ENCODE measurements at regions not wholly inside any gene's neighbourhood (a gene's known extent, or its start where the extent isn't known, plus 50 kb on each side); places are given as distances from the start of the nearest gene placed in this dataset.
"Not testable (repeated sequence)": the region's sequence is repeated elsewhere in the genome, so short reads cannot be mapped to it uniquely, and the experiment has no call there.

GRCh38 chr6:135600931-135601330, 103.4 kb upstream of the AHI1 start:
- no peak for DNase-seq (ENCODE audit: low read depth in 6 of 9, low spot score in 9 of 9)
- H3K4me1 ChIP-seq (ENCODE audit: control insufficient read depth in 2 of 2, insufficient read depth in 2 of 2, low read length in 2 of 2), result no peaks in the 10 kb centered on the region
- H3K27ac ChIP-seq (ENCODE audit: low read depth in 1 of 2, low read length in 1 of 2), result no peak overlapping the region
- no peaks in the 10 kb centered on the region for H3K36me3 ChIP-seq (ENCODE audit: control insufficient read depth in 2 of 2, insufficient read depth in 2 of 2, low read length in 1 of 2)
- no peaks in the 10 kb centered on the region for H3K9me3 ChIP-seq (ENCODE audit: control insufficient read depth in 2 of 2, insufficient read depth in 1 of 2, low read length in 1 of 2)
- WGBS, result 96% methylated on average over 4 of the region's 4 CpGs
- no peaks in the 10 kb centered on the region for H3K27me3 ChIP-seq (ENCODE audit: control insufficient read depth in 2 of 2, insufficient read depth in 1 of 2, low read length in 1 of 2)
- no peak overlapping the region for H3K4me3 ChIP-seq (ENCODE audit: low read length in 2 of 2)

GRCh38 chr6:135601857-135602256, 104.3 kb upstream of the AHI1 start:
- H3K27ac ChIP-seq (ENCODE audit: low read depth in 1 of 2, low read length in 1 of 2), result no peak overlapping the region
- no peak overlapping the region for H3K4me3 ChIP-seq (ENCODE audit: low read length in 2 of 2)
- no peak for DNase-seq (ENCODE audit: low read depth in 6 of 9, low spot score in 9 of 9)
- H3K27me3 ChIP-seq (ENCODE audit: control insufficient read depth in 2 of 2, insufficient read depth in 1 of 2, low read length in 1 of 2), result no peaks in the 10 kb centered on the region
- H3K4me1 ChIP-seq (ENCODE audit: control insufficient read depth in 2 of 2, insufficient read depth in 2 of 2, low read length in 2 of 2), result no peaks in the 10 kb centered on the region
- no peaks in the 10 kb centered on the region for H3K9me3 ChIP-seq (ENCODE audit: control insufficient read depth in 2 of 2, insufficient read depth in 1 of 2, low read length in 1 of 2)
- no peaks in the 10 kb centered on the region for H3K36me3 ChIP-seq (ENCODE audit: control insufficient read depth in 2 of 2, insufficient read depth in 2 of 2, low read length in 1 of 2)

DNA sequence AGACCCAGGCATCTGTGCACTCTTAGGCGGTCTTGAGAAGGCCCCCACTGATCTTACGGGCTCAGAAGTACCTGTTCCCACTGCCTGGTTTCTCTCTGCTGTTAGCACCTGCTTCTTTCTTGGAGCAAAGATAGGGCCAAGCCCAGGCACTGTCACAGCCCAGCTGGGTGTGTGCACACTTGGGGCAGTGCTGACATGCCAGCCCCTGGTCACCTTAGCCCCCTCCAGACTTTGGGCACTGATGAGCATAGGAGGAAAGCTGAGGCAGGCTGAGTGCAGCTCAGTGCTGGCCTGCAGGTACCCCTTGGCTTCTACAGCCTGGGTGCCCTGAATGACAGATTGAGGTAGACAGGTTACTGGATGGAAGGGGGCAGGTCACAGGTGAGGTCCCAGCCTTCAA, 105.7 kb upstream of the AHI1 start:
- Histone ChIP-seq H3K9me3 (ENCODE audit: control insufficient read depth in 2 of 2, insufficient read depth in 1 of 2, low read length in 1 of 2) (no peaks in the 10 kb centered on the region), H3K27me3 (ENCODE audit: control insufficient read depth in 2 of 2, insufficient read depth in 1 of 2, low read length in 1 of 2) (no peaks in the 10 kb centered on the region), H3K4me3 (ENCODE audit: low read length in 2 of 2) (no peak overlapping the region), H3K27ac (ENCODE audit: low read depth in 1 of 2, low read length in 1 of 2) (no peak overlapping the region), H3K4me1 (ENCODE audit: control insufficient read depth in 2 of 2, insufficient read depth in 2 of 2, low read length in 2 of 2) (no peaks in the 10 kb centered on the region), H3K36me3 (ENCODE audit: control insufficient read depth in 2 of 2, insufficient read depth in 2 of 2, low read length in 1 of 2) (no peaks in the 10 kb centered on the region)
- WGBS, result 96% methylated on average over 2 of the region's 2 CpGs
- no peak for DNase-seq (ENCODE audit: low read depth in 6 of 9, low spot score in 9 of 9)

- H3K27ac ChIP-seq (ENCODE audit: low read depth in 1 of 2, low read length in 1 of 2), result no peak overlapping the region
- no peak overlapping the region for H3K4me3 ChIP-seq (ENCODE audit: low read length in 2 of 2)
- H3K27me3 ChIP-seq (ENCODE audit: control insufficient read depth in 2 of 2, insufficient read depth in 1 of 2, low read length in 1 of 2), result no peaks in the 10 kb centered on the region
- H3K4me1 ChIP-seq (ENCODE audit: control insufficient read depth in 2 of 2, insufficient read depth in 2 of 2, low read length in 2 of 2), result no peaks in the 10 kb centered on the region
- H3K9me3 ChIP-seq (ENCODE audit: control insufficient read depth in 2 of 2, insufficient read depth in 1 of 2, low read length in 1 of 2), result no peaks in the 10 kb centered on the region
- no peak for DNase-seq (ENCODE audit: low read depth in 6 of 9, low spot score in 9 of 9)
- no peaks in the 10 kb centered on the region for H3K36me3 ChIP-seq (ENCODE audit: control insufficient read depth in 2 of 2, insufficient read depth in 2 of 2, low read length in 1 of 2)
- WGBS, result 95% methylated on average over 10 of the region's 10 CpGs
Observed at GRCh38 chr6:135604035-135604860, 106.7 kb upstream of the AHI1 start.

- no peaks in the 10 kb centered on the region for H3K9me3 ChIP-seq (ENCODE audit: control insufficient read depth in 2 of 2, insufficient read depth in 1 of 2, low read length in 1 of 2)
- no peak overlapping the region for H3K27ac ChIP-seq (ENCODE audit: low read depth in 1 of 2, low read length in 1 of 2)
- no peaks in the 10 kb centered on the region for H3K36me3 ChIP-seq (ENCODE audit: control insufficient read depth in 2 of 2, insufficient read depth in 2 of 2, low read length in 1 of 2)
- no peaks in the 10 kb centered on the region for H3K4me1 ChIP-seq (ENCODE audit: control insufficient read depth in 2 of 2, insufficient read depth in 2 of 2, low read length in 2 of 2)
- no peak for DNase-seq (ENCODE audit: low read depth in 6 of 9, low spot score in 9 of 9)
- no peak overlapping the region for H3K4me3 ChIP-seq (ENCODE audit: low read length in 2 of 2)
- no peaks in the 10 kb centered on the region for H3K27me3 ChIP-seq (ENCODE audit: control insufficient read depth in 2 of 2, insufficient read depth in 1 of 2, low read length in 1 of 2)
- WGBS, result 49% methylated on average over 2 of the region's 2 CpGs
Observed at GRCh38 chr6:135605278-135605790, 107.8 kb upstream of the AHI1 start.

DNA sequence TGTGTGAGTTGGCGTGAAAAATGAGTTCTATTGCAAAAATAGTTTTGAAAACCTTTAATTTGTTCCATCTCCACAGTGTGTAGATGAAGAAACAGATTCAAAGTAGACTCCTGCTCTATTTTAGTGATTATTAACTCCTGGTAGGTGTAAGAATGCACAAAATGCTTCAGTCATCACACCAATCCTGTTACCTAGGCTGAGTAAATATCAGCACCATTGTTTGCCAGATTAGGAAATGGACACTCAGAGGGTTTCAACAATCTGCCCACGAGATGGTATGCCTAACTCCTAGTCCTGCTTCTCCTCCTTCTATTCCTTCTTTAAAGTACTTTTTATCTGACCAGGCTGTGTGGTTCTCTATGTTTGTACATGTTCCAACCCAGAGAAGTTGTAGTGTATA, 108.9 kb upstream of the AHI1 start:
- Histone ChIP-seq H3K4me3 (ENCODE audit: low read length in 2 of 2) (no peak overlapping the region), H3K27me3 (ENCODE audit: control insufficient read depth in 2 of 2, insufficient read depth in 1 of 2, low read length in 1 of 2) (no peaks in the 10 kb centered on the region), H3K36me3 (ENCODE audit: control insufficient read depth in 2 of 2, insufficient read depth in 2 of 2, low read length in 1 of 2) (no peaks in the 10 kb centered on the region), H3K4me1 (ENCODE audit: control insufficient read depth in 2 of 2, insufficient read depth in 2 of 2, low read length in 2 of 2) (no peaks in the 10 kb centered on the region), H3K27ac (ENCODE audit: low read depth in 1 of 2, low read length in 1 of 2) (no peak overlapping the region), H3K9me3 (ENCODE audit: control insufficient read depth in 2 of 2, insufficient read depth in 1 of 2, low read length in 1 of 2) (no peaks in the 10 kb centered on the region)
- DNase-seq (ENCODE audit: low read depth in 6 of 9, low spot score in 9 of 9), result no peak
- 92% methylated on average over 2 of the region's 2 CpGs for WGBS

DNA sequence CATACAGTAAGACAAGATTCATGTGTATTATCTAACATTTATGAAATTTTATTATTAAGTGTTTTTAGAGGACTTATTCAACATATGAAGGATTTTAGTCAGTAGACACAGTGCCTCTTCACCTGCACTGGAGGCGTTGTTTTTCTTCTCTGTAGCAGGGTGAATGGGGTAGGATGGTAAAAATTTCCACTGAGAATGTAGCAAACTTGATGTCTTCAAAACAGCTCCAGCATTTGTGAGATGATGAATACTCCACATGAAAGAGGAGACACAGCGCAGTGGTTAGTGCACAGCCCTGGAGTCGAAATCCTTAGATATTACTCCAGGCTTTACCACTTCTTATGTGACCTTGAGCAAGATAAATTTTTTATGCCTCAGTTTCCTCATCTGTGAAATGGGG, 110.5 kb upstream of the AHI1 start:
- H3K27ac ChIP-seq (ENCODE audit: low read depth in 1 of 2, low read length in 1 of 2), result no peak overlapping the region
- H3K36me3 ChIP-seq (ENCODE audit: control insufficient read depth in 2 of 2, insufficient read depth in 2 of 2, low read length in 1 of 2), result no peaks in the 10 kb centered on the region
- H3K4me3 ChIP-seq (ENCODE audit: low read length in 2 of 2), result no peak overlapping the region
- DNase-seq (ENCODE audit: low read depth in 6 of 9, low spot score in 9 of 9), result no peak
- WGBS, result 93% methylated on average over 3 of the region's 3 CpGs
- H3K4me1 ChIP-seq (ENCODE audit: control insufficient read depth in 2 of 2, insufficient read depth in 2 of 2, low read length in 2 of 2), result no peaks in the 10 kb centered on the region
- H3K9me3 ChIP-seq (ENCODE audit: control insufficient read depth in 2 of 2, insufficient read depth in 1 of 2, low read length in 1 of 2), result no peaks in the 10 kb centered on the region
- H3K27me3 ChIP-seq (ENCODE audit: control insufficient read depth in 2 of 2, insufficient read depth in 1 of 2, low read length in 1 of 2), result no peaks in the 10 kb centered on the region

GRCh38 chr6:135610192-135610591, 112.7 kb upstream of the AHI1 start:
- 98% methylated on average over 6 of the region's 6 CpGs for WGBS
- not testable (repeated sequence) for H3K36me3 ChIP-seq (ENCODE audit: control insufficient read depth in 2 of 2, insufficient read depth in 2 of 2, low read length in 1 of 2); DNase-seq (ENCODE audit: low read depth in 6 of 9, low spot score in 9 of 9); H3K27ac ChIP-seq (ENCODE audit: low read depth in 1 of 2, low read length in 1 of 2); H3K4me1 ChIP-seq (ENCODE audit: control insufficient read depth in 2 of 2, insufficient read depth in 2 of 2, low read length in 2 of 2); H3K27me3 ChIP-seq (ENCODE audit: control insufficient read depth in 2 of 2, insufficient read depth in 1 of 2, low read length in 1 of 2); H3K4me3 ChIP-seq (ENCODE audit: low read length in 2 of 2); H3K9me3 ChIP-seq (ENCODE audit: control insufficient read depth in 2 of 2, insufficient read depth in 1 of 2, low read length in 1 of 2)

DNA sequence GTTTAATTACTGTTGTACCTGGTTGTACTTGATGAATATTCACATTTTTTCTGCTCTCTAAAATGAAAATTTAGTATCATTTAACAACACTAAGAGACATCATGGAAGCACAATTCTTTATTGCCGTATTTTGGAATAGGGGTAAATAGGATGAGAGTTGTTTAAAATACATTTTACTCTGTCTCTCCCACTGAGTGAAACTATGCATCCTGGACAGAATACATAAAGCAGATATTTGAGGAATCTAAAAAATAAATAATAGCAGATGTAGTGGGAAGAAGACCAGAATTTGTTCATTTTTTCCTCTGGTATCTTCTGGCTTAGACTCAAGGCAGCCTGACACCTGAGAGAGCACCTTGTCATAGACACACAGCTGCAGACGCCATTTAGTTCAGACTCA, 119.1 kb upstream of the AHI1 start:
- no peaks in the 10 kb centered on the region for H3K36me3 ChIP-seq (ENCODE audit: control insufficient read depth in 2 of 2, insufficient read depth in 2 of 2, low read length in 1 of 2)

More for the DNA sequence above, 119.1 kb upstream of the AHI1 start:
- H3K4me1 ChIP-seq (ENCODE audit: control insufficient read depth in 2 of 2, insufficient read depth in 2 of 2, low read length in 2 of 2), result no peaks in the 10 kb centered on the region
- no peak overlapping the region for H3K4me3 ChIP-seq (ENCODE audit: low read length in 2 of 2)
- 97% methylated on average over 2 of the region's 2 CpGs for WGBS
- no peak for DNase-seq (ENCODE audit: low read depth in 6 of 9, low spot score in 9 of 9)
- H3K27ac ChIP-seq (ENCODE audit: low read depth in 1 of 2, low read length in 1 of 2), result no peak overlapping the region
- no peaks in the 10 kb centered on the region for H3K27me3 ChIP-seq (ENCODE audit: control insufficient read depth in 2 of 2, insufficient read depth in 1 of 2, low read length in 1 of 2)
- no peaks in the 10 kb centered on the region for H3K9me3 ChIP-seq (ENCODE audit: control insufficient read depth in 2 of 2, insufficient read depth in 1 of 2, low read length in 1 of 2)
